HUES48 (cell line): ENCODE measurements at regions not wholly inside any gene's neighbourhood (a gene's known extent, or its start where the extent isn't known, plus 50 kb on each side); places are given as distances from the start of the nearest gene placed in this dataset.
"Not testable (repeated sequence)": the region's sequence is repeated elsewhere in the genome, so short reads cannot be mapped to it uniquely, and the experiment has no call there.

Experiments used
- H3K27ac ChIP-seq: one replicate; pipeline ENCODE4 v1.7.0; 2013; ENCODE audit warnings: low read depth, low read length, inconsistent platforms
- H3K27me3 ChIP-seq: 2 replicates; pipeline ENCODE4 v1.6.1; 2013; ENCODE audit warnings: mild to moderate bottlenecking, low read length; ENCODE audit not compliant: control insufficient read depth, insufficient read depth
- H3K36me3 ChIP-seq: 2 replicates; pipeline ENCODE4 v1.6.1; 2013; ENCODE audit warnings: low read length; ENCODE audit not compliant: control insufficient read depth, insufficient read depth
- H3K4me1 ChIP-seq: 2 replicates; pipeline ENCODE4 v1.6.1; 2013; ENCODE audit warnings: mild to moderate bottlenecking, low read length; ENCODE audit not compliant: control insufficient read depth, insufficient read depth
- H3K4me3 ChIP-seq: 2 replicates; pipeline ENCODE4 v1.5.1; 2013; ENCODE audit warnings: mild to moderate bottlenecking, low read depth, low read length
- H3K9ac ChIP-seq: 2 replicates; pipeline ENCODE4 v1.6.1; 2013; ENCODE audit warnings: mild to moderate bottlenecking, low read depth, low read length, moderate library complexity
- H3K9me3 ChIP-seq: 2 replicates; pipeline ENCODE4 v1.6.1; 2013; ENCODE audit warnings: low read length; ENCODE audit not compliant: control insufficient read depth, insufficient read depth

GRCh38 chr6:130629640-130630039 is 197.6 kb upstream of the SMLR1 start:
- Histone ChIP-seq H3K36me3 (no peaks in the 10 kb centered on the region), H3K27ac (no peak overlapping the region), H3K9ac (no peak overlapping the region), H3K9me3 (no peaks in the 10 kb centered on the region), H3K4me3 (no peak overlapping the region), H3K27me3 (no peaks in the 10 kb centered on the region; the same call in 1 of the 2 replicates), H3K4me1 (peaks cover 18% of the 10 kb centered on the region)

DNA sequence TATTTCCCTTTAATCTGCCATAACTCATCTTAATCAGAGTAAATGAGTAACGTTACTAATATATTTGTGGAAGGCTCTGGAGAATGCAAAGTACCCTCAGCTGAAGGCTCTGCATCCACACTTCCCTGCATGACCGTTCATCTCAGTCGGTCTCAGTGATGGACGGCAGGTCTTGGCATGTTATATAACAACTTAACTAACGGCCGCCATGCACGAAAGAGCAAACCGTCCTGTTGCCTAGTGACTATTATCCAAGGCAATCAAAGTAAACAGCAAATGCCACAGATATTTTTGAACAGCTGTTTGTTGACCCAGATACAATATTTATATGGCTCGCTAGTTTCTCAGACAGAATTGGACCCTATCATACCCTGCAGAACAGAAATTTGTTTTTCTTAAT is 194.9 kb upstream of the SMLR1 start:
- Histone ChIP-seq H3K9me3 (no peaks in the 10 kb centered on the region), H3K27ac (no peak overlapping the region)

GRCh38 chr6:130632897-130633296 is 194.3 kb upstream of the SMLR1 start:
- peaks cover 5% of the 10 kb centered on the region for H3K4me1 ChIP-seq
- H3K9me3 ChIP-seq, result no peaks in the 10 kb centered on the region
- no peak overlapping the region for H3K9ac ChIP-seq
- H3K27me3 ChIP-seq, result no peaks in the 10 kb centered on the region; the same call in 1 of the 2 replicates
- H3K27ac ChIP-seq, result no peak overlapping the region
- no peaks in the 10 kb centered on the region for H3K36me3 ChIP-seq
- no peak overlapping the region for H3K4me3 ChIP-seq

More for the DNA sequence above, 194.9 kb upstream of the SMLR1 start:
- Histone ChIP-seq H3K36me3 (no peaks in the 10 kb centered on the region), H3K4me1 (peaks cover 5% of the 10 kb centered on the region), H3K27me3 (no peaks in the 10 kb centered on the region; the same call in 1 of the 2 replicates), H3K4me3 (no peak overlapping the region), H3K9ac (no peak overlapping the region)

GRCh38 chr6:130643361-130643760 is 183.8 kb upstream of the SMLR1 start:
- Histone ChIP-seq H3K4me1 (no peaks in the 10 kb centered on the region), H3K27me3 (no peaks in the 10 kb centered on the region)

DNA sequence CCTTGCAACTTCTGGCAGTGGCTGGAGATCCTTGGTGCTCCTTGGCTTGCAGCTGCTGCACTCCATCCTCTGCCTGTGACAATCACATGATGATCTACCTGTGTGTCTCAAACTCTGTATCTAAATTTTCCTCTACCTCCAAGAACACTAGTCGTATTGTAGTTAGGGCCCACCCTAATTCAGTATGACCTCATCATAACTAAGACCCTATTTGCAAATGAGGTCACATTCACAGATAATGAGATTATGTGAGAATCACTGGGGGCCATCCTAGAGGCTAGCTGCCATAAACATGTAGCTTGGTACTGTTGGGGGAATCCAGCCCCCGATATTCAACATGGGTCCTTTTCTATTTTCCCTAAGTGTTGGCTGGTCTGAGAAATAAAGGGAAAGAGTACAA is 183.0 kb upstream of the SMLR1 start:
- peaks cover 10% of the 10 kb centered on the region for H3K9me3 ChIP-seq
- no peak overlapping the region for H3K9ac ChIP-seq
- no peaks in the 10 kb centered on the region for H3K27me3 ChIP-seq
- no peaks in the 10 kb centered on the region for H3K4me1 ChIP-seq
- H3K27ac ChIP-seq, result no peak overlapping the region
- H3K36me3 ChIP-seq, result no peaks in the 10 kb centered on the region
- no peak overlapping the region for H3K4me3 ChIP-seq

More at GRCh38 chr6:130643361-130643760, 183.8 kb upstream of the SMLR1 start:
- H3K27ac ChIP-seq, result no peak overlapping the region
- H3K4me3 ChIP-seq, result no peak overlapping the region
- no peaks in the 10 kb centered on the region for H3K36me3 ChIP-seq
- no peak overlapping the region for H3K9ac ChIP-seq
- H3K9me3 ChIP-seq, result peaks cover 10% of the 10 kb centered on the region

DNA sequence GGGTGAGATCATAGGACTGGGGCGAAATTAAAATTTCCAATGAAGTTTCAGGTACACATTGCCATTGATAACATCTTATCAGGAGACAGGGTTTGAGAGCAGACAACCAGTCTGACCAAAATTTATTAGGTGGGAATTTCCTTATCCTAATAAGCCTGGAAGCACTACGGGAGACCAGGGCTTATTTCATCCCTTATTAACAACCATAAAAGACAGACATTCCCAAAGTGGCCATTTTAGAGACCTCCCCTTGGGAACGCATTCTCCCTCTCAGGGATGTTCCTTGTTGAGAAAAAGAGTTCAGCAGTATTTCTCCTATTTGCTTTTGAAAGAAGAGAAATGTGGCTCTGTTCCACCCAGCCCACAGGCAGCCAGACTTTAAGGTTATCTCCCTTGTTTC is 182.4 kb upstream of the SMLR1 start:
- H3K4me3 ChIP-seq, H3K27ac ChIP-seq, H3K9me3 ChIP-seq, H3K36me3 ChIP-seq, H3K9ac ChIP-seq, H3K27me3 ChIP-seq, H3K4me1 ChIP-seq: not testable (repeated sequence)

- no peak overlapping the region for H3K9ac ChIP-seq
- H3K9me3 ChIP-seq, result peaks cover 10% of the 10 kb centered on the region
- no peaks in the 10 kb centered on the region for H3K27me3 ChIP-seq
- no peaks in the 10 kb centered on the region for H3K36me3 ChIP-seq
- no peak overlapping the region for H3K27ac ChIP-seq
- H3K4me1 ChIP-seq, result no peaks in the 10 kb centered on the region
- no peak overlapping the region for H3K4me3 ChIP-seq
These were observed 180.0 kb upstream of the SMLR1 start for GRCh38 chr6:130647246-130647645.

DNA sequence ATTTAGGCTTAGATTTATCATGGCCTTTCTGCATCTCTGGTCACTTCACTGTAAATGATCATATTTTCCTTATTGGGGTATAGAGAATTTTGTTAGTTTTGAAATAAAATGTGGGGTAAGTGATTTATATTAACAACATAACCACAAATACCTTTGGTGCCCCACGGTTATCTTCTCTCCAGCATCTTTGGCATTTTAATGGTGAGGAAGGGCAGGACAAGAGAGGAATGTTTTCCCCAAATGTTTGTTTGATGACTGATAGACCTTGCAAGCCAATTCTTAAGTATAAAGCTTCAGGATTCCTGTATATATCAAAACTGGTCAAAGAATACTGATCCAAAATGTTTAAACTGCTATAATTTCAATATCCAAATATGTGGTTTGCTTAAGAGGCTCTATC is 171.6 kb upstream of the SMLR1 start:
- no peak overlapping the region for H3K9ac ChIP-seq
- H3K4me3 ChIP-seq, result no peak overlapping the region
- no peaks in the 10 kb centered on the region for H3K4me1 ChIP-seq
- no peaks in the 10 kb centered on the region for H3K9me3 ChIP-seq
- no peaks in the 10 kb centered on the region for H3K27me3 ChIP-seq
- no peaks in the 10 kb centered on the region for H3K36me3 ChIP-seq
- H3K27ac ChIP-seq, result no peak overlapping the region

DNA sequence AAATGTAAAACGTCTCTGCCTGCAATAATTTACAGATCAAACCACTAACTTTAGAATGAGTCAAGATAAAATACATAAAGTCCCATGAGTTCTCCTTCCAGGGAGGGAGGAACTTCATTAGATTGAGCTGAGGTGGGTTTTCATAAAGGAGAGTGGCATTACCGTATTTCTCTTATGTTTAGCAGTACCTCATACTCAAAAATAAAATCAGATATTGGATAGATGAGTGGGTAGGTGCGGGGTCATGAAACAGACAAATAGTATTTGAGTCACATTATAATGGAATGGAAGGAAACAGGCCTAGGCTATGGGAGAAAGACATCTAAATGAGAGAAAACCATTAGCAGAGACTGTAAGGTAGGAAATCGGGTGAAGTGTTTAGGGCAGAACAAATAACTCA is 166.1 kb upstream of the SMLR1 start:
- no peaks in the 10 kb centered on the region for H3K4me1 ChIP-seq
- H3K4me3 ChIP-seq, result no peak overlapping the region
- H3K27ac ChIP-seq, result no peak overlapping the region
- H3K36me3 ChIP-seq, result no peaks in the 10 kb centered on the region
- H3K27me3 ChIP-seq, result no peaks in the 10 kb centered on the region
- H3K9ac ChIP-seq, result no peak overlapping the region
- no peaks in the 10 kb centered on the region for H3K9me3 ChIP-seq

- H3K36me3 ChIP-seq, result no peaks in the 10 kb centered on the region
- H3K4me1 ChIP-seq, result no peaks in the 10 kb centered on the region
- H3K9ac ChIP-seq, result no peak overlapping the region
- no peaks in the 10 kb centered on the region for H3K9me3 ChIP-seq
- no peak overlapping the region for H3K4me3 ChIP-seq
- no peak overlapping the region for H3K27ac ChIP-seq
- H3K27me3 ChIP-seq, result no peaks in the 10 kb centered on the region
These were observed 160.4 kb upstream of the SMLR1 start for GRCh38 chr6:130666786-130667185.

DNA sequence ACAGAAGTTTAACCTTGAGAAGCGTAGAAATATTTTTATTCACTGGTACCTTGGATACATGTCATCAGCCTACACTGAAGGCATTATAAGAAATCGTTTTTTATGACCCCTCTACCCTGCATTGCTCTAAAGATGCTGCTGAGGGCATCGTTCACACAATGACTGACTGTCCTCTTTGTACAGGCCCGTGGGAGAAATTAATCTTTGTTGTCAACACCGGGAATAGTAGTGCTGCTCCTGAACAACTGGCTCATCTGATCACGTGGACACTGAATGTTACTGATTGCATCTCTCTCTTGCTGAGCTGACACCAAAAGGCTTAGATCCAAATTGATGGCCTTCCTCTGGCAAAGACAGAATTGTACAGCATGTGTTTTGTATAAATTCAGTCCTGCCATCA is 157.1 kb upstream of the SMLR1 start:
- Histone ChIP-seq H3K27me3 (no peaks in the 10 kb centered on the region), H3K9ac (no peak overlapping the region), H3K27ac (no peak overlapping the region), H3K36me3 (no peaks in the 10 kb centered on the region), H3K9me3 (no peaks in the 10 kb centered on the region), H3K4me1 (peaks cover 10% of the 10 kb centered on the region; the same call in 1 of the 2 replicates), H3K4me3 (no peak overlapping the region)

- Histone ChIP-seq H3K27me3 (no peaks in the 10 kb centered on the region), H3K27ac (no peak overlapping the region), H3K36me3 (no peaks in the 10 kb centered on the region), H3K4me1 (peaks cover 10% of the 10 kb centered on the region; the same call in 1 of the 2 replicates), H3K9me3 (no peaks in the 10 kb centered on the region), H3K4me3 (no peak overlapping the region), H3K9ac (no peak overlapping the region)
These were observed 156.1 kb upstream of the SMLR1 start for GRCh38 chr6:130671119-130671518.
